HG03469 (cell line): ENCODE measurements at regions not wholly inside any gene's neighbourhood (a gene's known extent, or its start where the extent isn't known, plus 50 kb on each side); places are given as distances from the start of the nearest gene placed in this dataset.
"Not testable (repeated sequence)": the region's sequence is repeated elsewhere in the genome, so short reads cannot be mapped to it uniquely, and the experiment has no call there.

Experiments used
- ATAC-seq: cut with Tn5 transposase; IDR thresholded peaks from one replicate; pipeline ENCODE4 v1.9.1; 2021; ENCODE audit warnings: mild to moderate bottlenecking, moderate library complexity, moderate number of reproducible peaks; ENCODE audit not compliant: unreplicated experiment

DNA sequence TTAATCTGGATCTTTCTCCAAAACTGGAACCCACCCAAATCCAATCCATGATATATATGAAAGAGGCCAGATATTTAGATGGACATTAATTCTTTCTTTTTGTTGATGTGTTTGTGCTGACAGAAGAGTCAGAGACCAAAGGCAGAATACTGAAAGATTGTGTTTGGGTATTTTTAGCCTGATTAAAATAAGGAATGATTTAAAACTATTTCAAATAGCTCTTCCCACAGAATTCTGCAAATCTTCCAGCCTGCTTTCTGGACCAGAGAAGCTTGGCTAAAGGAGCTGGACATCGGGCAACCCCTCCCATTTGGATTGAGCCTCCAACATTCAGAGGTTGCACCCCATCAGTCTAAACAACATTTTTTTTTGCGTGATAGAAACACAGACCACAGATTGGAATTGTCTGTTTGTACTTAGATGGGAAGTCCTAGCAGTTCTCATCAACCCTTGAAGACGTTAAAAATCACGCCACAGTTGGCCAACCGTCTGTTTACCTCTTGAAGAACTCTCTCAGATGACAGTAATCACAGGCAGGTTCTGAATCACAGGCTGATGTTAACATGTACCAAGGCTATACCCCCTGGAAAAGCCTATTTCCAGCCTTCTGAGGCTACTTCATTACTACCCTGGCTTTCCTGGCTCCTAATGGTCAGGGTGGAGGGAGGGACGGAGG, 155.2 kb upstream of the NRP1 start:
- no peak for ATAC-seq

GRCh38 chr10:33487014-33487776, 152.7 kb upstream of the NRP1 start:
- no peak for ATAC-seq

DNA sequence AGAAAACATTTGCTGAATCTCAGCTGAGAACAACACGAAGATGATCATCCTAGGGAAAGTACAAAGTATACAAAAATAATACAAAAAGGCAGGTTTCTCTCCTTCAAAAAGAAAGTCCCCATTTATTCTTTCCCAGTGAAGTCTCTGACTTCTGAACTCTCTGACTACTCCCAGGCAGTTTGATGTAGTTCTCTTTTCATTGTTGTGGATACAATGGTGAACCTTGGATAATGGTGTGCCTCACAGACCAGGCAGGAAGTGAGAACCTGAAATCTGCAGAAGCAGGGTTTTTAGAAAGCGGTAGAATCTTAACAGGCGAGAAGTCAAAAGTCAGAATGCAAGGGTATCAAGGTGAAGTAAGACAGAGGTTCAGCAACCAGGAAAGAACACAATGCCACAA, 150.8 kb upstream of the NRP1 start:
- ATAC-seq: no peak

DNA sequence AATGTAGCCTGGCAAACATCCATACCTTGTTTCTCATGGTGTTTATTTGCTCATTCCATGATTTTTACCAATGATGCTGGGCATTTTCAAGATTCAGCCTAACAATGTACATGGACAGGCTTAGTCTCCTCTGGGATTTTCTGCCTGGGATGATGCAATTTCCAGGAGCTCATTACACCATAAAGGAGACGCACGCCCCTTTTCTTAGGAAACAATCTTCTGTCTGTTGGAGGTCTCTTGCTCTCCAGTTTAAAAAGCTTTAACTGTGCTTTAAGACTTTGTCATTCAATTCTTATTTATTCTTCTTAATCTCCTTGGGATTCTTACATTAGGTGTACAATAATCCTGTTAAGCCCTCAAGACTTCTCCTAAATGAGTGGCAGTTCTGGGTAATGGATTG, 150.3 kb upstream of the NRP1 start:
- ATAC-seq: no peak

- no peak for ATAC-seq
These were observed 149.3 kb upstream of the NRP1 start for GRCh38 chr10:33483816-33484190.

DNA sequence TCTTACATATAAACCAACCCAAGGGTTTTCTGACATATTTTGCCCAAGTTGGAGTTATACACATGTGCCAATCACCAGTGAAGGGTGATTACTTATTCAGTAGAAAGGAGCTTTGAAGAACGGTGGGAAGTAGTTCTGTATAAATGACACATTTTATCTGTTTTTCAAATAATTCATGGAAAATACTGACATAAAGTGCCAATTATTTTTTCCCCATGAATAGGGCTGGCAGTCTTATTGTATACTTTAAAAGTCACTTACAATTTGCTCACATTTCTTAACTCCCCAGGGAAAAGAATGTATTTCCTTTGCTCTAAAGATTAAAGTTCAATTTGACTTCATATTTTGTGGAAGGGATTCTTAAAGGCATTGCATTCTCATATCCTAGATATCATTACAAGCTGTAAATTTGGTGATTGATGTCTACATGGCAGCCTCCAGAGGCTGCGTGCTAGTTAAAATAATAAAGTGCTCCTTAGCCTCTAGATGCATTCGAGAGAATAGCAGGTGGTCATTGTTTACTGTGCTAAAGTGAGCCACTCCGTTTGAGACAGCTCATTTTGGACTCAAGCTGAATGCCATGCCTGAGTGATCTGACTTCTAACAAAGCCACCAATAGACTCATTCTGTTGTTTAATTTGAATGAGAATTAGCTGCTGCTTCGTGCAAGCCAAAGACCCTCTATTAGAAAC, 148.8 kb upstream of the NRP1 start:
- no peak for ATAC-seq

DNA sequence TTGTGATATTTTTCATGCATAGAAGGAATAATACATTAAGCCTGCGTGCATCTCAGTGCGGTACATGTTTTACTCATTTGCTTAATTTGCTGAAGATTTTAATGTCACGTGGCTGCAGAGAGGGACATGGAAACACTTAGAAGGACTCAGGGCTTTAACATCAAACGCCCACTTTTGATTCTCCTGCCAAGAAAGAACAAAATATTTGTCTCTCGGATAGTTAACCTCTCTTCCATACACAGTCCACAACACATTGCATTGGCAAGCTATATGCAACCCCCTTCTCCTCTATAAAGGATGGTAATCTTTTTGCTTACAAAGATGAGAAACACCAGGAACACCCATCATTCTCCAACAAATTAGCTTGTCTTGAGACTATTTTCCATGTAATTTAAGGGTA, 148.0 kb upstream of the NRP1 start:
- no peak for ATAC-seq

DNA sequence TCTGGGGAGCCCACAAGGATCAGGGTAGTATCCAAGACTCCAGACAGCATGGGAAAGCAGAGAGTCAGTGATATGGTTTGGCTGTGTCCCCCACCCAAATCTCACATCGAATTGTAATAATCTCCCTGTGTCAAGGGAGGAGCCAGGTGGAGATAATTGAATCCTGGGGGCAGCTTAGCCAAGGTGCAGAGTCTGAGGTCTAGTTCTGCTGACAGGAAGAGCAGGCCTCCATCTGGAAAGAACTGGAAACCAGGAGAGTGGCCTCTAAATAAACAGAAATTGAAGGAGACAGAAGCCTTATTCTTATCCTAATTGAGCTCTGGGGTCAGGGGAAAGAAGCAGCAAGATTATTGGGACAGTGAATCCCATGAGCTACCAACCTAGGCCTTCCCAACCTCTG, 146.7 kb upstream of the NRP1 start:
- ATAC-seq: no peak

DNA sequence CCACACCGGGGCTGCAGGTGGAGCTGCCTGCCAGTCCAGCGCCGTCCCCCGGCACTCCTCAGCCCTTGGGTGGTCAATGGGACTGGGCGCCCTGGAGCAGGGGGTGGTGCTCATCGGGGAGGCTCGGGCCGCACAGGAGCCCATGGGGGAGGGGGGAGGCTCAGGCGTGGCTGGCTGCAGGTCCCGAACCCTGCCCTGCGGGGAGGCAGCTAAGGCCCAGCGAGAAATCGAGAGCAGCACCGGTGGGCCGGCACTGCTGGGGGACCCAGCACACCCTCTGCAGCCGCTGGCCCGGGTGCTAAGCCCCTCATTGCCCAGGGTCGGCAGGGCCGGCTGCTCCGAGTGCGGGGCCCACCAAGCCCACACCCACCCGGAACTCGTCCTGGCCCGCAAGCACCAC, 145.9 kb upstream of the NRP1 start:
- not testable (repeated sequence) for ATAC-seq

GRCh38 chr10:33478675-33479125, 144.2 kb upstream of the NRP1 start:
- ATAC-seq: no peak

DNA sequence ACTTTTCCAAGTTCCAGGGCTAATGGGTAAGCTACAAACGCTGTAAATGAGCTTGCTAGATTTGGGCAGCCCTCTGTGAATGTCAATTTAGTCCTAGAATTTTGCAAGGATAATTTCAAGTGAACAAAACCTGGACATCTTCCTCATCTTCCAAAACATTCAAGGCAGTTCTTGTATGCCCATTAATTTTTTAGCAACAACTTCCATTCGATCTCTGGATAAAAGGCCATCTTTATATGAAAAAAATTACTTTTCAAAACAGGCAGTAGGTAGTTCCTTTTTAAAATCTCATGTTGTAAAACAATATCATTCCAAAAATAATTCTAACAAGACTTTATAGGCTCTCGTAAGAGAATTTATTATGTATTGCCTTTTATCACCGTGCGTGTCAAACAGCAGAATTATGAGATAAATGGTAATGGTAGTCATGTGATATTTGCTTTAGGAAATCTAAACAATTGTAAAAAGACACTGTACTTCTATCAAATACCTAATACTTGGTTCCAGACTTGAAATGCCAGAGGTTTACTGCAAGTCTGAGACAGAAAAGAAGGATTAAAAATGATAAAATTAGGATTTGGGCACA, 143.7 kb upstream of the NRP1 start:
- no peak for ATAC-seq

- no peak for ATAC-seq
These were observed 143.0 kb upstream of the NRP1 start for GRCh38 chr10:33477291-33478088.

GRCh38 chr10:33476757-33477273, 142.3 kb upstream of the NRP1 start:
- no peak for ATAC-seq

- no peak for ATAC-seq
These were observed 139.2 kb upstream of the NRP1 start for GRCh38 chr10:33473688-33474087.

- not testable (repeated sequence) for ATAC-seq
These were observed 133.5 kb upstream of the NRP1 start for GRCh38 chr10:33468006-33468405.

DNA sequence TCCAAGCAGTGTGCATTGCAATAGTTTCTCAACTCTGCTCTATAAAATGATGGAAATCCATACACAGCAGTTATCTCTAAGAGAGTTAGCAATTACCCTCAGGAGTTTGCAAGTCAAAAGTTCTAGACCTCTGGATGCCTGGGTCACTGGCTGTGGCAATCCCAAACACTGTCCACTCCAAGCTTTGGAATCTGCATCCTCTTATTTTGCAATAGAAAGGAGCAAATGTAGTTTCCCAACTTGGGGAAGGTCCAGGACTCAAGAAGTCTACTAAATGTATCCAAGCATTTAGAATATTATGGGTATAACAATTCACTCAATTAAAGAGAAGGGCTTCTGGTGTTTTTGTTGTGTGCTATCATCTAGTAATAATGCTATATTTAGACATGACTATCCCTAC, 131.3 kb upstream of the NRP1 start:
- ATAC-seq: no peak

DNA sequence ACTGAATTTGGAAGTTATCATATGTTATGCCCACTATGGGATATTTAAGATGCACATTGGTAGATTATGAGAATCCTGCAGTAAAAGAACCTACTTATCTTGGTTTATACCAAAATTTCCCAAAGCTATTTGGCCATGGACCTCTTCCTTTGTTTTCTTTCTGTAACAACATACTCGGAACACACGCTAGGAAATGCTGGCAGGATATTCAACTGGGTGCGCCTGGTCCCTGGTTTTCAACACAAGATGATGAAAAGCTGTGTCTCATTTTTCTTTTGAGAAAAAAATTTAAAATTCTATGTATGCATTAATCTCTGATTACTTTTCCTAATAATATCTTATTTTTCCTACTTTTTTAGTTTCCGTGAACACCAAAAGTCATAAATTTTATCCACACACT, 128.5 kb upstream of the NRP1 start:
- ATAC-seq: no peak

GRCh38 chr10:33461295-33461640, 126.8 kb upstream of the NRP1 start:
- no peak for ATAC-seq

- no peak for ATAC-seq
These were observed 126.2 kb upstream of the NRP1 start for GRCh38 chr10:33460505-33461294.

GRCh38 chr10:33459602-33460001, 125.1 kb upstream of the NRP1 start:
- ATAC-seq: no peak
